Inflammatory macrophage (primary cell): ENCODE measurements at regions not wholly inside any gene's neighbourhood (a gene's known extent, or its start where the extent isn't known, plus 50 kb on each side); places are given as distances from the start of the nearest gene placed in this dataset.
"Not testable (repeated sequence)": the region's sequence is repeated elsewhere in the genome, so short reads cannot be mapped to it uniquely, and the experiment has no call there.

Source experiments
- DNase-seq, 2 donors: peaks; one replicate each; pipeline ENCODE4 v3.0.0-alpha.2; 2020 to 2022

DNA sequence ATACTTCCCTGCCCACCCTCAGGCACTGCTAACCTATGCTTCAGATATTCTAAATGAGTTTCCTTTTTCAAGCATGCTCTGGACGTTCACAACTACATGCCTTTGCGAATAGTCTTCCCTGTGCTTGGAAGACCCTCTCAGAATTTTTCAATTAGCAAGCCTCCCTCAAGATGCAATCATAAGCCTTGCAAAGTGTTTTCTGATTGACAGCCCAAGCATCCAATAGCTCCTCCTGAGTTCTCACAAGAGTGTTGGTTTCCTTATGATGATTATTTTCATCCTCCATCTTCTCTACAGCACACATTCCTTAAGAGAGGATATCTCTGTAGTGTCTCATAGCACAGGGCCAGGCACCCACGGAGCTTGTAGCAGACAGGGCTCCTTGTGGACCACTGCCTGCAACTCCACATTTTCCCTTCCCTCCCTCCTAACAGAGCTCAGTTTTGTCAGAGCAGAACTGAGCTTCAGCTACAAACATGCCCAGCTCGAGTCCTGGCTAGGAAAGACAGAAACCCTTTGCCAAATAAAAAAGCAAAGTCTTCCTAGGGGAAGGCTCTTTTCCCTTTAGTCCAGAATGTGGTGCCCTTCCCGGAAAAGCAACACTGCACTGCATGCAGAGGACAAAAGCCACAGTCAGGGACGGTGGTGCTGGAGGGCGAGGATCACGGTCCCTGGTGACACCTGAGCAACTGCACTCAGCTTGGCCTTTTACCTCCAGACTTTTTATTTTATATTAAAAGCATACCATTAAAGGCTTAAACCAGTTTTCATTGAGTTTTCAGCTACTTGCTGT lies 819.8 kb upstream of the ID2 start:
- no peak for DNase-seq

GRCh38 chr2:7866104-7866503 lies 815.8 kb upstream of the ID2 start:
- DNase-seq = no peak

GRCh38 chr2:7866825-7867224 lies 815.0 kb upstream of the ID2 start:
- DNase-seq = peak; percentile 12 to 48

- peak; percentile 64 to 85 for DNase-seq
Measured at GRCh38 chr2:7867867-7868266, 814.0 kb upstream of the ID2 start.

- no peak for DNase-seq
Measured at GRCh38 chr2:7868836-7869235, 813.0 kb upstream of the ID2 start.

DNA sequence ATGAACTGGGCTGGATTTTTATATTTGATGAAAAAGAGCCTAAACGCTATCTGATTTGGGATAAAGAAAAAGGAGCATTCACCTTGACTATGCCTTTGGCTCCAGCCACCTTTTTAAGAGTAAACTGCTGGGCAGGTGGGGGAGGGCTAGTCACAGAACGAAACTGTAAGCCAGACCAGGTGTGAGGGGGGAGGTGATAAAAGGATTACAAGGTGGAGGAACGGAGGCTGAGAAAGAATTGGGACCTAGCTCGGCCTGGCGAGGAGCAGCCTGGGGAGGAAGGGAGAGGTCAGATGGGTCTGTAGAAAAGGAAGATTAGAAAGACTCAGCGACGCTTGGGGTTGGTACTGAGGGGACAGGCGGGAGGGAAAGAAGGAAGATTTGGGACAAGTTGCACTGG lies 805.4 kb upstream of the ID2 start:
- DNase-seq = not testable (repeated sequence)

- DNase-seq = not testable (repeated sequence)
Measured at GRCh38 chr2:7878266-7878665, 803.6 kb upstream of the ID2 start.

GRCh38 chr2:7878786-7879482 lies 802.9 kb upstream of the ID2 start:
- peak in 1 of 2 donors; percentile 8 for DNase-seq

- no peak for DNase-seq
Measured at GRCh38 chr2:7879483-7879835, 802.4 kb upstream of the ID2 start.

GRCh38 chr2:7880126-7880525 lies 801.7 kb upstream of the ID2 start:
- no peak for DNase-seq

DNA sequence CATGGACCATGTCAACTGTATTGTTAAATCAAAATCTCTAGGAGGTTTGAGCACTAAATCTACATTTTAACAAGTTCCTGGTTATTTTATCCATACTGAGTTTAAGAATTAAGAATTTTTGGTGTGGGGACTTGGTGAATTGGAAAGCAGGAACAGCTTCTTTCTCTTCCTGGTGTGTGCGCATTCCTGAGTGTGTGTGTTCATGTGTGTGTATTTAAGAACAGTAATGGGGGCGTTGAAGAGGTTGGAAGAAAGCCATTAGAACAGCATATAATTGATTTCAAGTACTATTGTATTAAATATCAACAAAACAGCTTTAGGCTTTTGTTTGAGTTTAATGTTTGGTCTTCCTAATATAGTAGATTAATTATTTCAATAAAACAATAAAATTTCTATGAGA lies 801.3 kb upstream of the ID2 start:
- DNase-seq = no peak

- DNase-seq = no peak
Measured at GRCh38 chr2:7881063-7881462, 800.8 kb upstream of the ID2 start.

DNA sequence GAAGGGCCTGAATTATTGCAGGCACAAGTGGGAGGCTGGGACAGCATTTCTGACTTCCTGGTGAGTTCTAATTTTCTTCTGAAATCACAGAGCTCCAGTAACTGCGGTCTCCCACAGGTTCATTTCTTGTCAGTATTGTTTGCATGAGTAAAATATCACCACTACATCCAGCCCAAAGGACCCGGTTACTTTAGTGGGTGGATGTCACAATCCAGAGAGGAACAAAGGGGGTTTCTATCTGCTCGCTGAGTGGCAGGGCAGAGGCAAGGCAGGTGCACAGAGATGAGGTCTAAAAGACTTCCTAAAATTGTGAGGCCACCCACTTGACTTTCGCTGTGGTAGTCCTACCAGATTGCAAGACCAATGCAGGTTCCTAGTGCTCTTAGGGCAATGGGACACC lies 800.4 kb upstream of the ID2 start:
- peak; percentile 43 to 48 for DNase-seq

- DNase-seq = no peak
Measured at GRCh38 chr2:7882296-7882695, 799.6 kb upstream of the ID2 start.

- no peak for DNase-seq
Measured at GRCh38 chr2:7884338-7884737, 797.5 kb upstream of the ID2 start.

GRCh38 chr2:7886666-7887065 lies 795.2 kb upstream of the ID2 start:
- DNase-seq = no peak

- DNase-seq = no peak
Measured at GRCh38 chr2:7887441-7887840, 794.4 kb upstream of the ID2 start.

- no peak for DNase-seq
Measured at GRCh38 chr2:7888876-7889275, 793.0 kb upstream of the ID2 start.

GRCh38 chr2:7891312-7891711 lies 790.5 kb upstream of the ID2 start:
- DNase-seq = no peak

DNA sequence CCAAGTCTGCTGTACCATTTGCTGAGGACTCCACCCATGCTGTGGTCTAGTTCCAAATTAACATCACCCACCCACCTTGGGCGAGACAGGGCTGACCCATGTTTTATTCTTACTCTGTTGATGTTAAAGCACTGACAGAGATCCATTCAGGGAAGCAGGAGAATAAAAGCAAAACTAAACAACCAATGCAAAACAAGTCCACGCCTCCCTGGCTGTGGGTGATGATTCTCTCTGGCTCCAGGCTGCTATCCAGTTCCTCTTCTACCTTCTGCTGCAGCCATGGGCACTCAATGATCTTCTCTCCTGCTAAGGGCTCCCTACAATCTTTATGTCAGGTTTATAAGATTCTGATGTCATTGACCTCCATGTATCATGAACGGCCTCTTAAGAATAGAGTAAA lies 786.6 kb upstream of the ID2 start:
- peak; percentile 33 to 40 for DNase-seq

DNA sequence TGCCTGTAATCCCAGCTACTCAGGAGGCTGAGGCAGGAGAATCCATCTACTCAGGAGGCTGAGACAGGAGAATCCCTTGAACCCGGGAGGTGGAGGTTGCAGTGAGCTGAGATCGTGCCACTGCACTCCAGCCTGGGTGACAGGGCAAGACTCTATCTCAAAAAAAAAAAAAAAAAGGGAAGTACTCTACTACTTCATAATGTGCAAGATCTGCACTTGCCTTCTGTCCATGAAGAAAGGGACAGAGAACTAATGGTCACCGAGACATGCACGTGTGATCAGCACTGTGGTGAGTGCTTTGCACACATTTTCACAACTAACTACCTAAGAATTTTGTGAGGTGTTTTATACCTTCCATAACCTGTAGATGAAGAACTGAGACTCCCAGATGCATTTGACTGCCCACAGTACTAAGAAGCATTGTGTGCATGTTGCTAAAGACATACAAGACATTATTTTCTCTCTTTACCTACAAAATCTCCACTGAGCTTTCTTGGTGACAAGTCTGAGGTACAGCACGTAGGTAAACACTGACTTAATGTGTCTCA lies 784.8 kb upstream of the ID2 start:
- peak; percentile 37 to 55 for DNase-seq

- DNase-seq = no peak
Measured at GRCh38 chr2:7899241-7899640, 782.6 kb upstream of the ID2 start.

GRCh38 chr2:7899923-7900322 lies 781.9 kb upstream of the ID2 start:
- peak; percentile 4 to 9 for DNase-seq

- DNase-seq = peak in 1 of 2 donors; percentile 15
Measured at GRCh38 chr2:7900593-7900992, 781.3 kb upstream of the ID2 start.
